DMS 273 treated with DMSO at 0.1 percent for 48 hours (cell line): ENCODE measurements at regions not wholly inside any gene's neighbourhood (a gene's known extent, or its start where the extent isn't known, plus 50 kb on each side); places are given as distances from the start of the nearest gene placed in this dataset.

Source experiments
- DNase-seq: peaks from one replicate; lab custom pipeline; 2025; lab: John Stamatoyannopoulos, UW

- DNase-seq, result no peak
Measured at GRCh38 chrX:46298821-46299220, 246.4 kb downstream of the ZNF674 start.

GRCh38 chrX:46295963-46296362 lies 249.3 kb downstream of the ZNF674 start:
- no peak for DNase-seq

- no peak for DNase-seq
Measured at GRCh38 chrX:46294234-46294633, 251.0 kb downstream of the ZNF674 start.

- DNase-seq, result no peak
Measured at GRCh38 chrX:46279925-46280313, 265.3 kb downstream of the ZNF674 start.

GRCh38 chrX:46279214-46279924 lies 265.9 kb downstream of the ZNF674 start:
- no peak for DNase-seq

GRCh38 chrX:46278572-46278971 lies 266.6 kb downstream of the ZNF674 start:
- no peak for DNase-seq

- DNase-seq, result no peak
Measured at GRCh38 chrX:46268412-46268811, 276.8 kb downstream of the ZNF674 start.

- DNase-seq, result no peak
Measured at GRCh38 chrX:46263494-46263893, 281.7 kb downstream of the ZNF674 start.

- DNase-seq, result no peak
Measured at GRCh38 chrX:46262304-46262703, 282.9 kb downstream of the ZNF674 start.

- no peak for DNase-seq
Measured at GRCh38 chrX:46260499-46260898, 284.7 kb downstream of the ZNF674 start.

- no peak for DNase-seq
Measured at GRCh38 chrX:46258356-46258755, 286.9 kb downstream of the ZNF674 start.

- DNase-seq, result no peak
Measured at GRCh38 chrX:46257451-46257879, 287.8 kb downstream of the ZNF674 start.

GRCh38 chrX:46256875-46257274 lies 288.3 kb downstream of the ZNF674 start:
- DNase-seq, result no peak

- no peak for DNase-seq
Measured at GRCh38 chrX:46255046-46255445, 290.2 kb downstream of the ZNF674 start.

- DNase-seq, result no peak
Measured at GRCh38 chrX:46254641-46255040, 290.6 kb downstream of the ZNF674 start.

- no peak for DNase-seq
Measured at GRCh38 chrX:46251755-46252154, 293.5 kb downstream of the ZNF674 start.

- no peak for DNase-seq
Measured at GRCh38 chrX:46250151-46250550, 295.1 kb downstream of the ZNF674 start.

- DNase-seq, result no peak
Measured at GRCh38 chrX:46247456-46247855, 297.8 kb downstream of the ZNF674 start.

- no peak for DNase-seq
Measured at GRCh38 chrX:46244451-46244850, 300.8 kb downstream of the ZNF674 start.

- DNase-seq, result no peak
Measured at GRCh38 chrX:46236411-46236810, 308.8 kb downstream of the ZNF674 start.

GRCh38 chrX:46235778-46236177 lies 309.4 kb downstream of the ZNF674 start:
- DNase-seq, result no peak

- no peak for DNase-seq
Measured at GRCh38 chrX:46234775-46235174, 310.4 kb downstream of the ZNF674 start.

- no peak for DNase-seq
Measured at GRCh38 chrX:46228389-46228788, 316.8 kb downstream of the ZNF674 start.

GRCh38 chrX:46226422-46226821 lies 318.8 kb downstream of the ZNF674 start:
- no peak for DNase-seq
